HEK293T (cell line): ENCODE measurements at regions not wholly inside any gene's neighbourhood (a gene's known extent, or its start where the extent isn't known, plus 50 kb on each side); places are given as distances from the start of the nearest gene placed in this dataset.
"Not testable (repeated sequence)": the region's sequence is repeated elsewhere in the genome, so short reads cannot be mapped to it uniquely, and the experiment has no call there.

Source experiments
- CTCF ChIA-PET: fragments of 350-600 bp; formaldehyde crosslinking; extraction: SDS; loops from one replicate; lab custom pipeline; 2021; ENCODE audit warnings: antibody characterized with exemption, inconsistent platforms; lab: Yijun Ruan, JAX
- POLR2A ChIA-PET: fragments of 350-600 bp; formaldehyde crosslinking; extraction: SDS; loops from one replicate; lab custom pipeline; 2020; ENCODE audit warnings: antibody characterized with exemption, inconsistent platforms; lab: Yijun Ruan, JAX
- DNase-seq: peaks from one replicate; pipeline ENCODE4 v3.0.0; 2012; ENCODE audit warnings: mixed read lengths; ENCODE audit errors: extremely low spot score
- ARNT ChIP-seq: fragments of 450-650 bp; IDR thresholded peaks from 2 replicates; pipeline ENCODE4 v1.6.1; 2017; ENCODE audit warnings: mild to moderate bottlenecking
- BHLHE40 ChIP-seq: fragments of 450-650 bp; IDR thresholded peaks from 2 replicates; pipeline ENCODE4 v1.6.1; 2016; ENCODE audit warnings: mild to moderate bottlenecking, moderate library complexity, borderline replicate concordance
- CTBP1 ChIP-seq: fragments of 450-650 bp; IDR thresholded peaks from 2 replicates; pipeline ENCODE4 v1.6.1; 2016; ENCODE audit warnings: borderline replicate concordance
- ELF4 ChIP-seq: fragments of 450-650 bp; IDR thresholded peaks from 2 replicates; pipeline ENCODE4 v1.6.1; 2017; ENCODE audit warnings: antibody characterized with exemption
- FOXA1 ChIP-seq: fragments of 450-650 bp; IDR thresholded peaks from 2 replicates; pipeline ENCODE4 v1.6.1; 2016; ENCODE audit warnings: mild to moderate bottlenecking
- FOXK2 ChIP-seq: fragments of 450-650 bp; IDR thresholded peaks from 2 replicates; pipeline ENCODE4 v1.6.1; 2016; ENCODE audit warnings: mild to moderate bottlenecking
- FOXM1 ChIP-seq: fragments of 450-650 bp; IDR thresholded peaks from 2 replicates; pipeline ENCODE4 v1.6.1; 2017; ENCODE audit warnings: mild to moderate bottlenecking, borderline replicate concordance
- HDGF ChIP-seq: fragments of 450-650 bp; IDR thresholded peaks from 2 replicates; pipeline ENCODE4 v1.6.1; 2017; ENCODE audit warnings: antibody characterized with exemption, borderline replicate concordance
- L3MBTL2 ChIP-seq: fragments of 450-650 bp; conservative IDR thresholded peaks from 2 replicates; pipeline ENCODE4 v1.6.1; 2016; ENCODE audit warnings: mild to moderate bottlenecking
- LEF1 ChIP-seq: fragments of 450-650 bp; IDR thresholded peaks from 2 replicates; pipeline ENCODE4 v1.6.1; 2017; ENCODE audit warnings: mild to moderate bottlenecking, borderline replicate concordance
- NFRKB ChIP-seq: fragments of 450-650 bp; IDR thresholded peaks from 2 replicates; pipeline ENCODE4 v1.6.1; 2016; ENCODE audit warnings: mild to moderate bottlenecking, moderate library complexity
- SP1 ChIP-seq: fragments of 450-650 bp; IDR thresholded peaks from 2 replicates; pipeline ENCODE4 v1.6.1; 2017
- SUZ12 ChIP-seq: fragments of 450-650 bp; IDR thresholded peaks from 2 replicates; pipeline ENCODE4 v1.6.1; 2016; ENCODE audit warnings: mild to moderate bottlenecking
- TARDBP ChIP-seq: fragments of 450-650 bp; IDR thresholded peaks from 2 replicates; pipeline ENCODE4 v1.6.1; 2016
- ZNF384 ChIP-seq: fragments of 450-650 bp; IDR thresholded peaks from 2 replicates; pipeline ENCODE4 v1.6.1; 2016
- TF ChIP-seq, protein P1 (sequence below): fragments of 450-650 bp; IDR thresholded peaks from 2 replicates; pipeline ENCODE4 v1.6.1; 2016

DNA sequence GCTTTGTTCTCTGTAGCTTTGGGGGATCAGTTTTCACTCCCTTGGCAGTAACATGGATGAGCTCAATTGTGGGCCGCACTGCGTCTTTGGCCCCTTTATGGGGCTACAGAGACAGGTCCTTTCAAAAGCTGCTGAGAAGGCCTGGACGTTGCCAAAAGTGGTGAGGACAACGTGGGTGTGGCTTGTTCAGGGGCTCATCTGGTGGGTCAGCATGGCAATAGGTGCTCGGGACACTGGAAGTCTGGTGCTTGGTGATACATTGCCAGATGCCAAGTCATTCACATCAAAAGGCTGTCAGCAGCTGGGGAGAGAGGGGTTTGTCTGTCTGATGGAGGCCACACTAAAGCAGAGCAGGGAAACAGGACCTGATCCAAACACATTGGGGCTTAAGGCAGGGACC lies 149.8 kb upstream of the EOLA2 start:
- DNase-seq = no peak
- POLR2A ChIA-PET = no interaction called here
- CTCF ChIA-PET = no interaction called here
- TF ChIP-seq ARNT = no peak
- no peak for TF ChIP-seq SP1
- TF ChIP-seq, protein P1, sequence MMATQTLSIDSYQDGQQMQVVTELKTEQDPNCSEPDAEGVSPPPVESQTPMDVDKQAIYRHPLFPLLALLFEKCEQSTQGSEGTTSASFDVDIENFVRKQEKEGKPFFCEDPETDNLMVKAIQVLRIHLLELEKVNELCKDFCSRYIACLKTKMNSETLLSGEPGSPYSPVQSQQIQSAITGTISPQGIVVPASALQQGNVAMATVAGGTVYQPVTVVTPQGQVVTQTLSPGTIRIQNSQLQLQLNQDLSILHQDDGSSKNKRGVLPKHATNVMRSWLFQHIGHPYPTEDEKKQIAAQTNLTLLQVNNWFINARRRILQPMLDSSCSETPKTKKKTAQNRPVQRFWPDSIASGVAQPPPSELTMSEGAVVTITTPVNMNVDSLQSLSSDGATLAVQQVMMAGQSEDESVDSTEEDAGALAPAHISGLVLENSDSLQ = no peak
- no peak for TF ChIP-seq ZNF384
- no peak for TF ChIP-seq L3MBTL2
- no peak for TF ChIP-seq ELF4
- TF ChIP-seq CTBP1 = no peak
- no peak for TF ChIP-seq TARDBP
- no peak for TF ChIP-seq BHLHE40
- TF ChIP-seq FOXM1 = no peak
- no peak for TF ChIP-seq FOXK2
- no peak for TF ChIP-seq HDGF

DNA sequence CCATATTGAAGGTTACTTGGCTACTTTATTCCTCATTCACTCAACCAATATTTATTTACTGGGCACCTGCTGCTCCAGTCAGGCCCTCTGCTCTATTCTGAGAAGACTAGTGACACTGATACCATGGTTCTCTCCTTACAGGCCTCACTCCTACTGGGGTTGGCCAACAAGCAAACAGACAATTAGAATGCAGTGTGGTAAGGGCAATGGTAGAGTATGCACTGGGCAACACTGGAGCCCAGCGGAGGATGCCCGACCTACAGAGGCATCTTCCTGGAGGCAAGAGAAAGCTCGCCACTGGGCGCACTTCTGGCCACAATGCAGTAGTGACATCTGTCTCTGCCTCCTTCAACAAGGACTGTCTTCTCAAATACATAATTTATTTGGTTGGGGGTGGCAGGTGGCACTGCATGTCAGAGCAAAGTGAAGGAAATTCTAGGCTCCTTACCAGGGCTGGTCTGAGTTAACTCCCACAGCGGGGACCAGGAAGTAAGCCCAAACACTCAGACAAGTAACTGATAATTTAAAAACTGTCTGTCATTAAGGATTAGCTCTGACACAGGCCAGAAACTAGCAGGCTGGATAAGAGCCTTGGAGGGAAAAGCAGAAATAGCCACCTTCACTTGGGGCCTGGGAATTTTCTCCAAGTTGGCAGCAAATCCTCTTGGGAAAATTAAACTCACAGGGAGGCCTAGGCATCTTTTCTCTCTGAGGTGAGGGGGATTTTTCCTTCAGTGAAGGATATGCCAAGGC lies 150.7 kb upstream of the EOLA2 start:
- no peak for DNase-seq
- TF ChIP-seq FOXK2 (no peak), SP1 (no peak), FOXM1 (no peak), FOXA1 (no peak)
- POLR2A ChIA-PET = no interaction called here
- CTCF ChIA-PET = no interaction called here

- POLR2A ChIA-PET, CTCF ChIA-PET, DNase-seq: not testable (repeated sequence)
Measured at GRCh38 chrX:150091300-150091699, 153.0 kb upstream of the EOLA2 start.

GRCh38 chrX:150092549-150092948 lies 154.3 kb upstream of the EOLA2 start:
- no peak for DNase-seq
- POLR2A ChIA-PET = no interaction called here
- CTCF ChIA-PET = no interaction called here
- TF ChIP-seq TARDBP = no peak
- TF ChIP-seq HDGF = no peak
- TF ChIP-seq LEF1 = no peak
- TF ChIP-seq ELF4 = no peak
- TF ChIP-seq FOXA1 = no peak
- TF ChIP-seq, protein P1 = no peak
- no peak for TF ChIP-seq BHLHE40
- no peak for TF ChIP-seq ZNF384
- no peak for TF ChIP-seq SP1
- TF ChIP-seq FOXM1 = no peak
- TF ChIP-seq SUZ12 = no peak
- no peak for TF ChIP-seq NFRKB
- TF ChIP-seq L3MBTL2 = no peak
- no peak for TF ChIP-seq FOXK2
- TF ChIP-seq ARNT = no peak
- no peak for TF ChIP-seq CTBP1

DNA sequence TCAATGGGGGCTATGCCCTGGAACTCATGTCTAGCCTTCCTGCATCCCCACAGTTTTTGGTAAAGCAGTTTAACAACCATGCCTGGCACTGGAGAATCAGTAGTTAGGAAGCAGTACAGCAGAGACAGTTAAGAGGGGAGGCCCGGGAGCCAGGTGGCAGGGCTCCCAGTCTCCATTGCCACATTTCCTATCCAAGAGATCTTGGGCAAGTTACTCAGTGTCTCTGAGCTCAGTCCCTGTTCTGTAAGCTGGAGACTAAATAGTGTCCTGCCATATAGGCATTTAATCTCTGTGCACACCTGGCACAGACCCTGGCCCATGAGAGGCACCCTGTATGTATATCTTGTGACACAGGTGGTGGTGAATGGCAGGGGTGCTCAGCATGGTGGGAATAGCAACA lies 156.1 kb upstream of the EOLA2 start:
- TF ChIP-seq NFRKB (no peak), CTBP1 (no peak), LEF1 (no peak), ARNT (no peak), SP1 (no peak), ZNF384 (no peak), BHLHE40 (no peak), L3MBTL2 (no peak), FOXA1 (no peak), FOXM1 (no peak), ELF4 (no peak), SUZ12 (no peak), FOXK2 (no peak), HDGF (no peak), TARDBP (no peak)
- TF ChIP-seq, protein P1 = no peak
- ChIA-PET POLR2A (no interaction called here), CTCF (interaction anchor here (0.5 kb wide), 1 partner anchor 229 kb away, joined by 3 read pairs; no protein-coding TSS in a partner anchor)
- DNase-seq = no peak

- ChIA-PET CTCF (no interaction called here), POLR2A (no interaction called here)
- DNase-seq = no peak
- TF ChIP-seq SUZ12 (no peak), BHLHE40 (no peak), ELF4 (no peak), NFRKB (no peak), CTBP1 (no peak), FOXK2 (no peak), TARDBP (no peak), HDGF (no peak), ZNF384 (no peak), FOXM1 (no peak), SP1 (no peak)
- TF ChIP-seq, protein P1 = no peak
Measured at GRCh38 chrX:150094996-150095395, 156.7 kb upstream of the EOLA2 start.
